Lower lobe of right lung (tissue), 2 donors: ENCODE measurements at regions not wholly inside any gene's neighbourhood (a gene's known extent, or its start where the extent isn't known, plus 50 kb on each side); places are given as distances from the start of the nearest gene placed in this dataset.

ENCODE experiments used
- ATAC-seq, 2 donors: fragments of 200-7000 bp; cut with Tn5 transposase; one replicate each; pipeline ENCODE4 v1.9.1; 2020 to 2022; ENCODE audit warnings: mild to moderate bottlenecking in 2 of 2, moderate library complexity in 2 of 2
- DNase-seq: peaks from one replicate; pipeline ENCODE4 v3.0.0-alpha.2; 2020
- H3K27ac ChIP-seq: fragments of 200-600 bp; one replicate; pipeline ENCODE4 v1.8.0; 2022
- H3K27me3 ChIP-seq: fragments of 200-600 bp; one replicate; pipeline ENCODE4 v1.8.0; 2022; ENCODE audit warnings: low read depth
- H3K36me3 ChIP-seq: fragments of 200-600 bp; one replicate; pipeline ENCODE4 v1.8.0; 2022; ENCODE audit warnings: mild to moderate bottlenecking
- H3K4me1 ChIP-seq: fragments of 200-600 bp; one replicate; pipeline ENCODE4 v1.8.0; 2022
- H3K4me3 ChIP-seq: fragments of 200-600 bp; one replicate; pipeline ENCODE4 v1.8.0; 2022; ENCODE audit warnings: mild to moderate bottlenecking
- H3K9me3 ChIP-seq: fragments of 200-600 bp; one replicate; pipeline ENCODE4 v1.8.0; 2022
- CTCF ChIP-seq: fragments of 200-600 bp; IDR thresholded peaks from one replicate; pipeline ENCODE4 v1.8.0; 2022; ENCODE audit warnings: antibody characterized with exemption, mild to moderate bottlenecking
- intact Hi-C: fragments of 100-400 bp; cut with DNase I; formaldehyde crosslinking; loops from one replicate; pipeline ENCODE4 v1.11.0; 2022
- donor health status: DM: no; HTN: yes; CAD: no; lungs with severe emphysema.

- H3K27ac ChIP-seq, result no peak overlapping the region
- intact Hi-C loops, result no loop called here
- no peaks in the 10 kb centered on the region for H3K27me3 ChIP-seq
- TF ChIP-seq CTCF, result no peak
- H3K4me3 ChIP-seq, result no peak overlapping the region
- H3K9me3 ChIP-seq, result no peaks in the 10 kb centered on the region
- H3K4me1 ChIP-seq, result peaks cover 6% of the 10 kb centered on the region
- DNase-seq, result no peak
- no peaks in the 10 kb centered on the region for H3K36me3 ChIP-seq
- no peak for ATAC-seq
Measured at GRCh38 chr11:122336706-122337105, 220.7 kb upstream of the BLID start.

- Histone ChIP-seq H3K27ac (no peak overlapping the region), H3K4me1 (peaks cover 6% of the 10 kb centered on the region), H3K27me3 (no peaks in the 10 kb centered on the region), H3K36me3 (no peaks in the 10 kb centered on the region), H3K9me3 (no peaks in the 10 kb centered on the region), H3K4me3 (no peak overlapping the region)
- DNase-seq (no peak), ATAC-seq (no peak)
- no peak for TF ChIP-seq CTCF
- intact Hi-C loops, result no loop called here
Measured at GRCh38 chr11:122334546-122335339, 218.7 kb upstream of the BLID start.

GRCh38 chr11:122333467-122333866, 217.5 kb upstream of the BLID start:
- Histone ChIP-seq H3K27me3 (no peaks in the 10 kb centered on the region), H3K36me3 (no peaks in the 10 kb centered on the region), H3K4me3 (no peak overlapping the region), H3K9me3 (no peaks in the 10 kb centered on the region), H3K4me1 (peaks cover 6% of the 10 kb centered on the region), H3K27ac (no peak overlapping the region)
- no peak for DNase-seq
- no peak for ATAC-seq
- TF ChIP-seq CTCF, result no peak
- intact Hi-C loops, result no loop called here

GRCh38 chr11:122331079-122331478, 215.1 kb upstream of the BLID start:
- no peak for DNase-seq
- Histone ChIP-seq H3K9me3 (no peaks in the 10 kb centered on the region), H3K4me3 (no peak overlapping the region), H3K27me3 (no peaks in the 10 kb centered on the region), H3K36me3 (no peaks in the 10 kb centered on the region), H3K4me1 (no peaks in the 10 kb centered on the region), H3K27ac (no peak overlapping the region)
- TF ChIP-seq CTCF, result no peak
- intact Hi-C loops, result no loop called here
- no peak for ATAC-seq

GRCh38 chr11:122330279-122330965, 214.4 kb upstream of the BLID start:
- Histone ChIP-seq H3K36me3 (no peaks in the 10 kb centered on the region), H3K4me1 (no peaks in the 10 kb centered on the region), H3K27ac (no peak overlapping the region), H3K27me3 (no peaks in the 10 kb centered on the region), H3K4me3 (no peak overlapping the region), H3K9me3 (no peaks in the 10 kb centered on the region)
- intact Hi-C loops, result no loop called here
- no peak for TF ChIP-seq CTCF
- DNase-seq (no peak), ATAC-seq (no peak)
